OCI-LY3 (cell line): ENCODE measurements at regions not wholly inside any gene's neighbourhood (a gene's known extent, or its start where the extent isn't known, plus 50 kb on each side); places are given as distances from the start of the nearest gene placed in this dataset.

ENCODE experiments used
- H2AFZ ChIP-seq: fragments of 200-600, 300-600 bp; shearing (Covaris generic); 2 replicates; pipeline ENCODE4 v1.6.0; 2014; ENCODE audit warnings: antibody characterized with exemption, low read depth, low read length
- H3K27ac ChIP-seq: fragments of 200-600, 300-600 bp; sonication (generic); 2 replicates; pipeline ENCODE4 v1.5.1; 2014; ENCODE audit warnings: mild to moderate bottlenecking, low read length, moderate library complexity, mixed read lengths
- H3K27me3 ChIP-seq: fragments of 200-600, 300-600 bp; sonication (generic); 2 replicates; pipeline ENCODE4 v1.6.1; 2014; ENCODE audit warnings: low read depth, low read length, mixed read lengths
- H3K36me3 ChIP-seq: fragments of 200-600, 300-600 bp; sonication (generic); replicated peaks from 2 replicates; pipeline ENCODE3; 2014; ENCODE audit warnings: low read depth, low read length, mixed read lengths
- H3K4me1 ChIP-seq: fragments of 300-600, 200-600 bp; sonication (generic); 2 replicates; pipeline ENCODE4 v1.6.1; 2014; ENCODE audit warnings: low read length, mixed read lengths
- H3K4me2 ChIP-seq: fragments of 200-600, 300-600 bp; sonication (generic); 2 replicates; pipeline ENCODE4 v1.6.1; 2014; ENCODE audit warnings: low read length, mixed read lengths
- H3K4me3 ChIP-seq: fragments of 300-600, 200-600 bp; sonication (generic); 2 replicates; pipeline ENCODE4 v1.5.1; 2014; ENCODE audit warnings: antibody characterized with exemption, mild to moderate bottlenecking, low read length, moderate library complexity
- H3K79me2 ChIP-seq: fragments of 300-600, 200-600 bp; shearing (Covaris generic); 2 replicates; pipeline ENCODE4 v1.6.1; 2014; ENCODE audit warnings: mild to moderate bottlenecking, low read length, mixed read lengths
- H3K9ac ChIP-seq: fragments of 300-600, 200-600 bp; shearing (Covaris generic); 2 replicates; pipeline ENCODE4 v1.6.0; 2014; ENCODE audit warnings: mild to moderate bottlenecking, low read length, moderate library complexity
- H3K9me3 ChIP-seq: fragments of 200-600, 300-600 bp; shearing (Covaris generic); 2 replicates; pipeline ENCODE4 v1.6.1; 2014; ENCODE audit warnings: low read length, mixed read lengths; ENCODE audit not compliant: insufficient read depth
- H4K20me1 ChIP-seq: fragments of 200-600, 300-600 bp; sonication (generic); 2 replicates; pipeline ENCODE4 v1.6.1; 2016; ENCODE audit warnings: low read length, mixed read lengths; ENCODE audit not compliant: insufficient read depth
- EZH2phosphoT487 ChIP-seq: fragments of 200-600 bp; shearing (Covaris generic); IDR thresholded peaks from 2 replicates; pipeline ENCODE4 v1.6.1; 2018; ENCODE audit warnings: antibody characterized with exemption, mixed run types, low read depth
- TF ChIP-seq, protein P1 (sequence below): fragments of 200-600, 300-600 bp; sonication (generic); IDR thresholded peaks from 2 replicates; pipeline ENCODE4 v1.5.1; 2014; ENCODE audit warnings: antibody characterized with exemption, low read length, low read depth

- H3K9me3 ChIP-seq: no peaks in the 10 kb centered on the region
- no peaks in the 10 kb centered on the region for H3K36me3 ChIP-seq
- TF ChIP-seq, protein P1, sequence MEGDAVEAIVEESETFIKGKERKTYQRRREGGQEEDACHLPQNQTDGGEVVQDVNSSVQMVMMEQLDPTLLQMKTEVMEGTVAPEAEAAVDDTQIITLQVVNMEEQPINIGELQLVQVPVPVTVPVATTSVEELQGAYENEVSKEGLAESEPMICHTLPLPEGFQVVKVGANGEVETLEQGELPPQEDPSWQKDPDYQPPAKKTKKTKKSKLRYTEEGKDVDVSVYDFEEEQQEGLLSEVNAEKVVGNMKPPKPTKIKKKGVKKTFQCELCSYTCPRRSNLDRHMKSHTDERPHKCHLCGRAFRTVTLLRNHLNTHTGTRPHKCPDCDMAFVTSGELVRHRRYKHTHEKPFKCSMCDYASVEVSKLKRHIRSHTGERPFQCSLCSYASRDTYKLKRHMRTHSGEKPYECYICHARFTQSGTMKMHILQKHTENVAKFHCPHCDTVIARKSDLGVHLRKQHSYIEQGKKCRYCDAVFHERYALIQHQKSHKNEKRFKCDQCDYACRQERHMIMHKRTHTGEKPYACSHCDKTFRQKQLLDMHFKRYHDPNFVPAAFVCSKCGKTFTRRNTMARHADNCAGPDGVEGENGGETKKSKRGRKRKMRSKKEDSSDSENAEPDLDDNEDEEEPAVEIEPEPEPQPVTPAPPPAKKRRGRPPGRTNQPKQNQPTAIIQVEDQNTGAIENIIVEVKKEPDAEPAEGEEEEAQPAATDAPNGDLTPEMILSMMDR: no peak
- no peak for TF ChIP-seq EZH2phosphoT487
- no peaks in the 10 kb centered on the region for H3K79me2 ChIP-seq
- H3K27me3 ChIP-seq: no peaks in the 10 kb centered on the region
- no peak overlapping the region for H3K4me3 ChIP-seq
- H3K4me2 ChIP-seq: no peak overlapping the region
- H3K27ac ChIP-seq: no peak overlapping the region
- H2AFZ ChIP-seq: no peak overlapping the region
- H4K20me1 ChIP-seq: no peaks in the 10 kb centered on the region
- H3K9ac ChIP-seq: no peak overlapping the region
- no peaks in the 10 kb centered on the region for H3K4me1 ChIP-seq
Measured at GRCh38 chr2:52345676-52346075, 1313.7 kb upstream of the NRXN1 start.

DNA sequence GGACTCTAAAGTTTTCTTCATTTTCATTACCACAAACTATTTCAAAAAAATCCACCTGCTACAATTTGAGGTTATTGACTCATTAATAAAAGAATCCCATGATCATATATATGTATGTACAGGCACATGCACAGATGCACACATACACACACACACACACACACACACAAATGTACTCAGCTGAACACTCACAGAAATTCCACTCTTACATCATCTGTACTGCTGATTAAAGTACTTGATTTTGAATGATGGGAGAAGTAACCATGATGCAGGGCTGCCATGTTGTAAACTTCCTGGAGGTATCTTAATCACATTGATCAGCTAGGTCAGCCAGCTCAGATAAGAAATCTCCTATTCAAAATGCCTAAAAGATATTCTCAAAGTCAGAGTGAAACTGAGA, 1313.2 kb upstream of the NRXN1 start:
- no peaks in the 10 kb centered on the region for H3K27me3 ChIP-seq
- H3K27ac ChIP-seq: no peak overlapping the region
- no peaks in the 10 kb centered on the region for H4K20me1 ChIP-seq
- no peaks in the 10 kb centered on the region for H3K4me1 ChIP-seq
- no peaks in the 10 kb centered on the region for H3K36me3 ChIP-seq
- no peaks in the 10 kb centered on the region for H3K9me3 ChIP-seq
- H3K4me3 ChIP-seq: no peak overlapping the region
- no peak overlapping the region for H3K9ac ChIP-seq
- H2AFZ ChIP-seq: no peak overlapping the region
- no peak for TF ChIP-seq EZH2phosphoT487
- TF ChIP-seq, protein P1: no peak
- no peak overlapping the region for H3K4me2 ChIP-seq
- H3K79me2 ChIP-seq: no peaks in the 10 kb centered on the region

- no peak overlapping the region; the same call in 1 of the 2 replicates for H2AFZ ChIP-seq
- H3K4me1 ChIP-seq: no peaks in the 10 kb centered on the region
- H3K4me2 ChIP-seq: no peak overlapping the region
- H3K27me3 ChIP-seq: no peaks in the 10 kb centered on the region
- H3K36me3 ChIP-seq: no peaks in the 10 kb centered on the region
- no peak overlapping the region for H3K9ac ChIP-seq
- H3K4me3 ChIP-seq: no peak overlapping the region
- no peak for TF ChIP-seq EZH2phosphoT487
- no peaks in the 10 kb centered on the region for H3K9me3 ChIP-seq
- no peak overlapping the region for H3K27ac ChIP-seq
- H3K79me2 ChIP-seq: no peaks in the 10 kb centered on the region
- H4K20me1 ChIP-seq: no peaks in the 10 kb centered on the region
Measured at GRCh38 chr2:52343706-52344266, 1311.9 kb upstream of the NRXN1 start.

DNA sequence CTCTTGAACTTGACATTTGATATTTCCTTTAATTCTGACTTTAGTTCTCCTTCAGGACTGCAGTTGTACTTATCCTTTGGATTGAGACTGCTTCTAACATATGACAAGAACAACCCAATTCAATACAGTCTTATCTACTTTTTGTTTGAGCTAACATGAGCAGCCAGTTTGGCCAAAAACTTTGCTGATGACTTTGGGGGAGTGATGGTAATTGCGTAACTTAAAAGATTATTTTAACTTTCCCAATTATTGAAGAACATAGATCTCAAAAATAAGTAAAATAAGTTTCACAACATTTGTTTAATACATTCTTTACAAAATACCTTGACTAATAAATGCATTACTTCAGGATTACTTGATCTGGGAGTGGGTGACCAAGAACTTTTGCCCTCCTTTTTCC, 1311.1 kb upstream of the NRXN1 start:
- H3K4me2 ChIP-seq: no peak overlapping the region
- H3K36me3 ChIP-seq: no peaks in the 10 kb centered on the region
- H3K9ac ChIP-seq: no peak overlapping the region
- TF ChIP-seq, protein P1: no peak
- no peak for TF ChIP-seq EZH2phosphoT487
- no peaks in the 10 kb centered on the region for H3K9me3 ChIP-seq
- no peaks in the 10 kb centered on the region for H4K20me1 ChIP-seq
- H3K27ac ChIP-seq: no peak overlapping the region
- no peaks in the 10 kb centered on the region for H3K4me1 ChIP-seq
- no peaks in the 10 kb centered on the region for H3K27me3 ChIP-seq
- H3K4me3 ChIP-seq: no peak overlapping the region
- no peak overlapping the region for H2AFZ ChIP-seq
- H3K79me2 ChIP-seq: no peaks in the 10 kb centered on the region
